GM19455 (cell line): ENCODE measurements at regions not wholly inside any gene's neighbourhood (a gene's known extent, or its start where the extent isn't known, plus 50 kb on each side); places are given as distances from the start of the nearest gene placed in this dataset.
"Not testable (repeated sequence)": the region's sequence is repeated elsewhere in the genome, so short reads cannot be mapped to it uniquely, and the experiment has no call there.

ENCODE experiments used
- ATAC-seq: cut with Tn5 transposase; IDR thresholded peaks from one replicate; pipeline ENCODE4 v1.9.1; 2021; ENCODE audit not compliant: unreplicated experiment

DNA sequence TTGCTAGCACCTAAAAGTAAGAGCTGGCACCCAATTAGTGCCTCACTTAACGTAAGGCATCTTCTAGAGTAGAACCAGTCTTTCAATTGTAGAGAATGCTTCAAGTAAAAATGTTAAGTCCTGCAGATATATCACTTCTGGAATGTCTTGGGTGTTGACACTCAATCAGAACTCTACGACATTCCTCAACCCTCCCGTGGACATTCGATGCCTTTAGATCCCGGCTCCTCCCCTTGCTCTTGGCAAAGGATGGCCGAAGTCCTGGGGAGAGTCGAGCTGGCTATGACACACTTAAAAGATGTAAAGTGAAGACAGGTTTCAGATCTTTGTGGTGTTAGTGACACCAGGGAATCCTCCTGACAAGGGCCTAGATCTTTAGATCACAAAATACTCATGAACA lies 87.5 kb upstream of the ERCC6L2 start:
- ATAC-seq, result no peak

GRCh38 chr9:95785209-95785608 lies 90.3 kb upstream of the ERCC6L2 start:
- ATAC-seq, result no peak

DNA sequence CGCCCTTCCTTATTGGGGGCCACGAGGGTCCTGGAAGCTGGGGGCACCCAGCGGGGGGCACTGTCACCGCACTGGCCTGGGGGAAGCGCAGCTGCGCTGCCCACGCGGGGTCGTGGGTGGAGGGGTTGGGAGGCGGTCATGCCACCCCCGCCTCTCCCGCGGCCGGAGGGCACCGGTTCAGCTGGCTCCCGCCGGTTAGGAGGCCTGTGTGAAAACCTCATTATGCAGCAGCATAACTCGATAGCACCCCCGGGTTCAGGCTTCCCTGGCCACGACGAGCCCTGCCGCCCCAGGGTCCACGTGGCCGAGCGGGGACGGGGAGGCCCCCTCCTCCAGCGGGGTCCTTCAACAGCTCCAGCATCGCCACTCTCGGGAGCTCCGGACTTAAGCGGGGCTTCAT lies 91.2 kb upstream of the ERCC6L2 start:
- no peak for ATAC-seq

DNA sequence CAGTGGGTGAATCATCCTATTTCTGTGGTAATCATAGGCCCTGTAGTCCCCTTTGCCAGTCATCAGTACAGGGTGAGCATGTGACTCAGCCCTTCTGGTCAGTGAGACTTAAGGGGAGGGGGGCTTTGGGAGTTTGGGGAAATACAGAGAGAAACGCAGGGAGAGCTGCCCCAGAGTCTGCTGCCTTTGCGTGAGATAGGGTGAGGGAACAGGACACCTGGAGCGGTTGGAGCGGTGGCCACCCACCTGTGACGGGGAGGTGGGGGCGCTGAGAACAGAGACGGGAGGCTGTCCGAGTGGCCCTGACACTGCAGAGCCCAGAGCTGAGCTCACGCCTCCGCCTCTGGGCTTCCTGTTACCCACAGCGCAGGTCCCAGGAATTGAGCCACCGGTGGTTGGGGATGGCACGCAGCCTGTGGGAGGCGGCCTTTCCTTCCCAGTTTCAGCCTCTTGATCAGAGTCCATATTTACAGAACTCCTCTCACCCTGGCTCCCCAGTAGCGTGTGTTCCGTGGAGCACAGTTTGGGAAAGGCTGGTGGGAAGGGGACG lies 92.0 kb upstream of the ERCC6L2 start:
- ATAC-seq, result no peak

GRCh38 chr9:95780751-95781150 lies 94.7 kb upstream of the ERCC6L2 start:
- ATAC-seq, result no peak

- no peak for ATAC-seq
Observed at GRCh38 chr9:95780121-95780520, 95.4 kb upstream of the ERCC6L2 start.

DNA sequence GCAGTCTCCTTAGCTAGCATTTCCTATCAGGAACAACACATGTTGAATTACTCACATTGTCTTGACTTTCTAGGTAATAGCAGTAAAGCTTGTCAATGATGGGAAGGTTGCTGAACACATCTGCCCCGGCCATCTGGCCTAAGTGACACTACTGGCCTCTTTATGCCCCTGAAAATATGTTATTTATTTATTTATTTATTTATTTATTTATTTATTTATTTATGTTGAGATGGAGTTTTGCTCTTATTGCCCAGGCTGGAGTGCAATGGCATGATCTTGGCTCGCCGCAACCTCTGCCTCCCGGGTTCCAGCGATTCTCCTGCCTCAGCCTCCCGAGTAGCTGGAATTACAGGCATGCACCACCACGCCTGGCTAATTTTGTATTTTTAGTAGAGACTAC lies 95.9 kb upstream of the ERCC6L2 start:
- not testable (repeated sequence) for ATAC-seq

GRCh38 chr9:95778957-95779356 lies 96.5 kb upstream of the ERCC6L2 start:
- no peak for ATAC-seq

DNA sequence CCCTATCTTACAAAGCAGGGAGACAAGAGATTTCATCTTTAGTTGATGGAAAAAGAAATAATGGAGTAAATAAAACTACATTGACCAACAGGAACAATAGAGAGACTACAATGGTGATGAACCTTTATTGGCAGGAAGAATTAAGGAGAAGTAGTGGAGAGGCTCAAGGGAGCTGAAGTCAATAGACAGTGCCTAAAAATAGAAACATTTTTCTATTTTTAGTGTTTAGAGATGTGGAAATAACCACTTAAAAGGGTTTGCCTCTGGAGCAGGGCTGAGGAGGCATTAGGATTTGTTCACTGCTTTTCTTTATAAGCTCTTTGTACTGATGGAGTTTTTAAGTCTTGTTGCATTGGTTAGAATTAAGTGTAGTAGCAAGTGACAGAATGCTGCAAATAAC lies 98.4 kb upstream of the ERCC6L2 start:
- no peak for ATAC-seq

DNA sequence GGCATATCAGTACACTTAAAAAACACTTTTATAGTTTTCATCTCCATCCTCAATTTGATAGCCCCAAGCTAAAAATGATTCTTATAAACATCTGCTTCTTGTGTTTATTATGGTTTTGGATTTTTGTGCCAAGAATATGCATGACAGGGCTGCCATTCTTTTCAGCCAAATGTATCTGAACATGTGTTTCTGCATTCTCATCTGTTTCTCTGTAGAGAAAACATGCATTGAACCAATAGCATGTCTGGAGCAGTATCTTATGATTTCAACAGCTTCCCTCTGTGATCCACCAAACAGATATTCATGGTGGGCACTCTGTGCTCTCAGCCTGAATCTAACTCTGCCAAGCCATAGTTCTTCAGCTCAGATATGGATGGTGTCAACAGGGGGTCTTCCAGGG lies 99.3 kb upstream of the ERCC6L2 start:
- no peak for ATAC-seq

DNA sequence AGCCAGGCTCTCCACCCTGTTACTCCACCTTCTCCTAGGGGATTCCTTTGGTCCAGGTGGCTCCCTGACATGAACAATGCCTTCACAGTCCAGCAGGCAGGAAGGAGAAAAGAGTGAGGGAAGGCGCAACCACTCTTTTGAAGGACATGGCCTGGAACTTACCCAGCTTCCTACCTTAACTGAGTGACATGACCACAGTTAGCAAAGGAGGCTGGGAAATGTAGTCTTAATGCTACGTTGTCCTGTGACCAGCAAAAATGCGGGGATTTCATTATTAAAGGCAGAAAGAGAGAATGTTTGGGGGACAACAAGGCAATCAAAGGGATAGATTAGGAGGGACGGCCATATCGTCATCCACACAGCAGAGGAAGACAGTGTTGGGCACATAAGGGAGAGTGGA lies 100.3 kb upstream of the ERCC6L2 start:
- ATAC-seq, result no peak

- ATAC-seq, result no peak
Observed at GRCh38 chr9:95773053-95773418, 102.5 kb upstream of the ERCC6L2 start.

GRCh38 chr9:95772320-95773052 lies 103.0 kb upstream of the ERCC6L2 start:
- no peak for ATAC-seq

DNA sequence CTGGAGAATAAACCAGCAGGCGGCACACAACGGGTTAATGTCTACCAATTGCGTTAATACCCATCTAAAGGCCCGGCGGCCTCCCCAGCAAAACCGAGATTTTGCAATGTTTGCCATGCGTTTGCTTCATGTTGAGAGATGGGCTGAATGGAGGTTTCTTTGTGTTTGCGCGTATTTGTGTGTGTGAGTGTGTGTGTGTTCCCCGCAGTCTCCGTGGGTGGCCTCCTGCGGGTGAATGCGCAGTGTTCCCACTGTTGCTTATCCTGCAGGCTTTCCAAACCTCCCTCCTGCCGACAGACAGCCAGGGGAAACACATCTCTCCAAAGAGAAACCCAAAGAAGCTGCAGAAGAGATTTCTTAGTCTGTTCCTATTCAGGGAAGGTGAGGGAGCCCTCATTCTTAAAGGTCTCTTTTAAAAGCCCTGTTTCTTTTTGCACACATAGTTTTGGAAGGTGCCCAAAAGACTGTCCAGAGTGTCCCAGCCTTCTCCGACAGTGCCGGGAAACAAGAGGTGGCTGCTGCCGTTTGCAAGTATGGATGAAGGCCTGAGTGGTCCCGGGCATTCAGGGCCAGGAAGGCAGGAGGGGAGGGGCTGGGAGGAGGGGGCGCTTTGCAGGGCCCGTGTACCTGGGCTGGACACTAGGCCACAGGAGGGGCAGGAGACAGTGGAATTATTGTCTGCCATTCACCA lies 103.8 kb upstream of the ERCC6L2 start:
- no peak for ATAC-seq

DNA sequence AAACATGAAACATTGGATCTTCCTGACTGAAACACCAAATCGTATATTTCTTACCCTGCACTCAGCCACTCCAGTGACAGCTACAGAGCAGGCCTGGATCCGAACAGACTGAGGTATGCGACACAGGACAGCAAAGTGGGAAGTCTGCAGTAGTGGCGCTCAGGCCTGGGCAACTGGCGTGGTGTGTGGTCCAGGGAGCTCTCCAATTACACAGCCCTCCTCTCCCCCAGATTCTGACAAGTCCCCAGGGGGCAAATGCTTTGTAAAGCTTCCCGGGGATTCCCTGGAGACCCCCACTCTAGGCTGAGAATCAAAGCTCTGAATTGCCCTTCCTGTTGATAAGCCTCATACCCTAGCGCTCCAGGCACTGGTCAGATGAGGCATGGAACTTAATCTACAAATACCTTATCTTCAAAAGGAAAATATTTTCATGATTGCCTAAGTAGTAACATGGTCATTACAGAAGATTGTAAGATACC lies 104.8 kb upstream of the ERCC6L2 start:
- ATAC-seq, result no peak

- ATAC-seq, result no peak
Observed at GRCh38 chr9:95769909-95770433, 105.5 kb upstream of the ERCC6L2 start.

DNA sequence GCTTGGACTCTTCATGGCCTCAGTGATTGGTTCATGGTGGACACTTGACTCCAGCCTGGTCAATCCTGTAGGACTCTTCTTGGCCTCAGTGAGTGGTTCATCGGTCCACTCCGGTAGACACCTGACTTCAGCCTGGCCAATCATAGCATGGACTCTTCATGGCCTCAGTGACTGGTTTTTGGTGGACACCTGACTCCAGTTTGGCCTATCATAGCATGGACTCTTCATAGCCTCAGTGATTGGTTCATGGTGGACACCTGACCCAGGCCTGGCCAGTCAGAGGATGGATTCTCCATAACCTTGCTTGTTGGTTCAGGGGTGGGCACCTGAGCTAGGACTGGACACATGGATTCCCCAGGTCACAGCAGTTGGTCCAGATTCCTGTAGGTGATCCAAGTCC lies 106.0 kb upstream of the ERCC6L2 start:
- ATAC-seq, result no peak

GRCh38 chr9:95766906-95767305 lies 108.6 kb upstream of the ERCC6L2 start:
- no peak for ATAC-seq

- no peak for ATAC-seq
Observed at GRCh38 chr9:95764533-95765319, 110.8 kb upstream of the ERCC6L2 start.

- no peak for ATAC-seq
Observed at GRCh38 chr9:95763983-95764382, 111.5 kb upstream of the ERCC6L2 start.

DNA sequence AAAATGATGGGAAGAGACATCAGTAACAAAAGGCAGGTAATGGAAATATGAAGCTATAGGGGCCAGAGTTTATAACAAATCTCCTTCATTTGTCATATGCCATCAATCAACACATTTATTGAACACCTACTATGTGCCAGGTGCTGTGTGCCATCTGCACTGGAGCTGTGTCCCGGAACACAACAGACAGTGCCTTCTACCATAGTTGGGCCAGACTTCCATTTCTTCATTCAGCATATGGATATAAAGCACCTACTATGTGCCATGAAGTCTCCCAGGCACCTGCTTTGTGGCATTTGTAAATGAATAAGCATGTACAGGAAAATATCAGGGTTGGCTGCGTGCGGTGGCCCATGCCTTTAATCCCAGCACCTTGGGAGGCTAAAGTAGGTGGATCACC lies 112.5 kb upstream of the ERCC6L2 start:
- no peak for ATAC-seq
